ENCODE measurements at regions not wholly inside any gene's neighbourhood (a gene's known extent, or its start where the extent isn't known, plus 50 kb on each side); places are given as distances from the start of the nearest gene placed in this dataset.

- no peaks in the 10 kb centered on the region for H3K4me1 Mint-ChIP-seq
- no peak overlapping the region for H3K27ac Mint-ChIP-seq
- no peak overlapping the region for H3K4me3 Mint-ChIP-seq
- H3K36me3 Mint-ChIP-seq = no peaks in the 10 kb centered on the region
- no peaks in the 10 kb centered on the region for H3K27me3 Mint-ChIP-seq
- no peaks in the 10 kb centered on the region for H3K9me3 Mint-ChIP-seq
These were observed 428.8 kb downstream of the CDK5RAP2 start for GRCh38 chr9:120151149-120151548.

- Mint-ChIP-seq H3K4me1 (no peaks in the 10 kb centered on the region), H3K27ac (no peak overlapping the region), H3K27me3 (no peaks in the 10 kb centered on the region), H3K4me3 (no peak overlapping the region), H3K36me3 (peaks cover 2% of the 10 kb centered on the region), H3K9me3 (no peaks in the 10 kb centered on the region)
These were observed 441.0 kb downstream of the CDK5RAP2 start for GRCh38 chr9:120138955-120139354.

GRCh38 chr9:120137186-120137840 lies 442.7 kb downstream of the CDK5RAP2 start:
- Mint-ChIP-seq H3K9me3 (peaks cover 6% of the 10 kb centered on the region), H3K27me3 (no peaks in the 10 kb centered on the region), H3K36me3 (peaks cover 2% of the 10 kb centered on the region), H3K4me3 (no peak overlapping the region), H3K27ac (no peak overlapping the region), H3K4me1 (no peaks in the 10 kb centered on the region)

GRCh38 chr9:120136696-120137095 lies 443.3 kb downstream of the CDK5RAP2 start:
- Mint-ChIP-seq H3K4me1 (no peaks in the 10 kb centered on the region), H3K9me3 (peaks cover 6% of the 10 kb centered on the region), H3K4me3 (no peak overlapping the region), H3K27me3 (no peaks in the 10 kb centered on the region), H3K27ac (no peak overlapping the region), H3K36me3 (peaks cover 2% of the 10 kb centered on the region)

GRCh38 chr9:120117081-120117480 lies 462.9 kb downstream of the CDK5RAP2 start:
- Mint-ChIP-seq H3K27ac (no peak overlapping the region), H3K36me3 (no peaks in the 10 kb centered on the region), H3K4me1 (no peaks in the 10 kb centered on the region), H3K4me3 (no peak overlapping the region), H3K27me3 (peaks cover 1% of the 10 kb centered on the region), H3K9me3 (peaks cover 4% of the 10 kb centered on the region)

- no peaks in the 10 kb centered on the region for H3K36me3 Mint-ChIP-seq
- H3K4me3 Mint-ChIP-seq = no peak overlapping the region
- no peaks in the 10 kb centered on the region for H3K4me1 Mint-ChIP-seq
- no peaks in the 10 kb centered on the region for H3K27me3 Mint-ChIP-seq
- H3K27ac Mint-ChIP-seq = no peak overlapping the region
- no peaks in the 10 kb centered on the region for H3K9me3 Mint-ChIP-seq
These were observed 469.4 kb downstream of the CDK5RAP2 start for GRCh38 chr9:120110520-120110919.

GRCh38 chr9:120109242-120109641 lies 470.7 kb downstream of the CDK5RAP2 start:
- no peaks in the 10 kb centered on the region for H3K27me3 Mint-ChIP-seq
- no peaks in the 10 kb centered on the region for H3K9me3 Mint-ChIP-seq
- H3K4me3 Mint-ChIP-seq = no peak overlapping the region
- H3K27ac Mint-ChIP-seq = no peak overlapping the region
- no peaks in the 10 kb centered on the region for H3K4me1 Mint-ChIP-seq
- no peaks in the 10 kb centered on the region for H3K36me3 Mint-ChIP-seq

GRCh38 chr9:120107138-120107537 lies 472.8 kb downstream of the CDK5RAP2 start:
- Mint-ChIP-seq H3K36me3 (no peaks in the 10 kb centered on the region), H3K27me3 (no peaks in the 10 kb centered on the region), H3K4me3 (no peak overlapping the region), H3K9me3 (no peaks in the 10 kb centered on the region), H3K4me1 (no peaks in the 10 kb centered on the region), H3K27ac (no peak overlapping the region)

- peaks cover 2% of the 10 kb centered on the region for H3K27me3 Mint-ChIP-seq
- H3K4me3 Mint-ChIP-seq = no peak overlapping the region
- H3K27ac Mint-ChIP-seq = no peak overlapping the region
- no peaks in the 10 kb centered on the region for H3K9me3 Mint-ChIP-seq
- no peaks in the 10 kb centered on the region for H3K36me3 Mint-ChIP-seq
- H3K4me1 Mint-ChIP-seq = no peaks in the 10 kb centered on the region
These were observed 475.2 kb downstream of the CDK5RAP2 start for GRCh38 chr9:120104771-120105170.

- H3K27me3 Mint-ChIP-seq = peaks cover 2% of the 10 kb centered on the region
- H3K36me3 Mint-ChIP-seq = no peaks in the 10 kb centered on the region
- no peak overlapping the region for H3K27ac Mint-ChIP-seq
- no peaks in the 10 kb centered on the region for H3K4me1 Mint-ChIP-seq
- no peaks in the 10 kb centered on the region for H3K9me3 Mint-ChIP-seq
- no peak overlapping the region for H3K4me3 Mint-ChIP-seq
These were observed 479.4 kb downstream of the CDK5RAP2 start for GRCh38 chr9:120100595-120100994.

GRCh38 chr9:120099065-120099464 lies 480.9 kb downstream of the CDK5RAP2 start:
- Mint-ChIP-seq H3K4me1 (no peaks in the 10 kb centered on the region), H3K27me3 (peaks cover 2% of the 10 kb centered on the region), H3K36me3 (no peaks in the 10 kb centered on the region), H3K27ac (no peak overlapping the region), H3K4me3 (no peak overlapping the region), H3K9me3 (no peaks in the 10 kb centered on the region)

GRCh38 chr9:120098584-120098983 lies 481.4 kb downstream of the CDK5RAP2 start:
- Mint-ChIP-seq H3K36me3 (no peaks in the 10 kb centered on the region), H3K27me3 (peaks cover 2% of the 10 kb centered on the region), H3K4me1 (no peaks in the 10 kb centered on the region), H3K9me3 (no peaks in the 10 kb centered on the region), H3K4me3 (no peak overlapping the region), H3K27ac (no peak overlapping the region)

GRCh38 chr9:120091206-120091605 lies 488.8 kb downstream of the CDK5RAP2 start:
- Mint-ChIP-seq H3K36me3 (no peaks in the 10 kb centered on the region), H3K9me3 (peaks cover 10% of the 10 kb centered on the region), H3K4me1 (no peaks in the 10 kb centered on the region), H3K4me3 (no peak overlapping the region), H3K27ac (no peak overlapping the region), H3K27me3 (peaks cover 1% of the 10 kb centered on the region)

- Mint-ChIP-seq H3K27me3 (peaks cover 7% of the 10 kb centered on the region), H3K9me3 (peaks cover 21% of the 10 kb centered on the region), H3K27ac (no peak overlapping the region), H3K4me3 (no peak overlapping the region), H3K4me1 (no peaks in the 10 kb centered on the region), H3K36me3 (peaks cover 2% of the 10 kb centered on the region)
These were observed 499.1 kb downstream of the CDK5RAP2 start for GRCh38 chr9:120080849-120081248.

- H3K4me3 Mint-ChIP-seq = no peak overlapping the region
- H3K36me3 Mint-ChIP-seq = no peaks in the 10 kb centered on the region
- peaks cover 10% of the 10 kb centered on the region for H3K27me3 Mint-ChIP-seq
- H3K27ac Mint-ChIP-seq = no peak overlapping the region
- peaks cover 5% of the 10 kb centered on the region for H3K9me3 Mint-ChIP-seq
- no peaks in the 10 kb centered on the region for H3K4me1 Mint-ChIP-seq
These were observed 501.9 kb downstream of the CDK5RAP2 start for GRCh38 chr9:120078112-120078511.

- Mint-ChIP-seq H3K27ac (no peak overlapping the region), H3K4me3 (no peak overlapping the region), H3K36me3 (no peaks in the 10 kb centered on the region), H3K9me3 (peaks cover 5% of the 10 kb centered on the region), H3K27me3 (peaks cover 5% of the 10 kb centered on the region), H3K4me1 (no peaks in the 10 kb centered on the region)
These were observed 508.2 kb downstream of the CDK5RAP2 start for GRCh38 chr9:120071760-120072159.

GRCh38 chr9:120066315-120066714 lies 513.7 kb downstream of the CDK5RAP2 start:
- Mint-ChIP-seq H3K4me3 (no peak overlapping the region), H3K27ac (no peak overlapping the region), H3K36me3 (no peaks in the 10 kb centered on the region), H3K27me3 (no peaks in the 10 kb centered on the region), H3K4me1 (no peaks in the 10 kb centered on the region), H3K9me3 (no peaks in the 10 kb centered on the region)

Measured in activated naive CD4-positive, alpha-beta T cell treated with anti-CD3 and anti-CD28 coated beads, Interleukin-2, amount 50 U/mL, for 24 hours (primary cell).